HCT116 (cell line): ENCODE measurements at regions not wholly inside any gene's neighbourhood (a gene's known extent, or its start where the extent isn't known, plus 50 kb on each side); places are given as distances from the start of the nearest gene placed in this dataset.

Experiments
- EZH2phosphoT487 ChIP-seq: fragments of 200-600 bp; IDR thresholded peaks from 2 replicates; pipeline ENCODE4 v1.6.1; 2018; ENCODE audit warnings: antibody characterized with exemption, borderline replicate concordance
- JUND ChIP-seq: IDR thresholded peaks from 2 replicates; pipeline ENCODE4 v1.6.1; 2012
- POLR2A ChIP-seq: IDR thresholded peaks from 2 replicates; pipeline ENCODE4 v1.7.0; 2011; ENCODE audit warnings: borderline replicate concordance; ENCODE audit not compliant: insufficient read depth, insufficient read length; ENCODE audit errors: extremely low read depth
- POLR2AphosphoS5 ChIP-seq: IDR thresholded peaks from 2 replicates; pipeline ENCODE4 v1.6.1; 2011; ENCODE audit warnings: mild to moderate bottlenecking, low read depth, low read length, moderate library complexity
- RAD21 ChIP-seq: IDR thresholded peaks from 2 replicates; pipeline ENCODE4 v1.6.1; 2012; ENCODE audit warnings: low read depth, mild to moderate bottlenecking
- SIN3A ChIP-seq: IDR thresholded peaks from 2 replicates; pipeline ENCODE4 v1.6.1; 2012; ENCODE audit warnings: low read depth
- TF ChIP-seq, protein P1 (sequence below): IDR thresholded peaks from 2 replicates; pipeline ENCODE4 v1.6.1; 2012
- TF ChIP-seq, protein P2 (sequence below), 3 experiments: fragments of 200-600 bp in 1 of 3; sonication (generic) in 1 of 3; IDR thresholded peaks in 2 of 3; conservative IDR thresholded peaks in 1 of 3; 2 replicates each; pipeline ENCODE4 v1.5.1; 2012 to 2017; ENCODE audit warnings: low read depth in 2 of 3, low read length in 2 of 3, antibody characterized with exemption in 1 of 3, borderline replicate concordance in 1 of 3, control low read depth in 1 of 3, mild to moderate bottlenecking in 1 of 3, mixed read lengths in 1 of 3, mixed run types in 1 of 3, moderate library complexity in 1 of 3; ENCODE audit not compliant: insufficient read depth in 1 of 3

DNA sequence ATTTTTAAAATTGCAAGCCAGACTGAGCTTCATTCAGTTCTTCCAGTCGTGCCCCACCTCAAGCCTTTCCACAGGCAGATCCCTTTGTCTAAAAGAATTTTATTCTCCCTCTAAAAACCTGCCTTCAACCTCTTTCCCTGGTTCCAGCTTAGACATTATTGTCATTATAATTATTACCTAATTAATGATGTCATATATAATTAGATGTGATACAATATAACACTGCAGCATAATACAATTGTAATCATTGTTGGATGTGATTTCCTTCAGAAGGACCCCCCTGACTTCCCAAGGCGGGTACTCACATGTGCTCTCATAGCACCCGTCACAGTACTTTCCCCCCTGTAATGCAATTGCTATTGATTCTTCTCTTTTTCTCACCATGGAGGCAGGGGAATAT lies 88.6 kb downstream of the GPAM start:
- TF ChIP-seq POLR2AphosphoS5 (no peak), EZH2phosphoT487 (no peak), RAD21 (no peak), POLR2A (no peak), JUND (no peak), SIN3A (no peak)
- TF ChIP-seq, protein P1, sequence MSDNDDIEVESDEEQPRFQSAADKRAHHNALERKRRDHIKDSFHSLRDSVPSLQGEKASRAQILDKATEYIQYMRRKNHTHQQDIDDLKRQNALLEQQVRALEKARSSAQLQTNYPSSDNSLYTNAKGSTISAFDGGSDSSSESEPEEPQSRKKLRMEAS: no peak
- TF ChIP-seq, protein P2, sequence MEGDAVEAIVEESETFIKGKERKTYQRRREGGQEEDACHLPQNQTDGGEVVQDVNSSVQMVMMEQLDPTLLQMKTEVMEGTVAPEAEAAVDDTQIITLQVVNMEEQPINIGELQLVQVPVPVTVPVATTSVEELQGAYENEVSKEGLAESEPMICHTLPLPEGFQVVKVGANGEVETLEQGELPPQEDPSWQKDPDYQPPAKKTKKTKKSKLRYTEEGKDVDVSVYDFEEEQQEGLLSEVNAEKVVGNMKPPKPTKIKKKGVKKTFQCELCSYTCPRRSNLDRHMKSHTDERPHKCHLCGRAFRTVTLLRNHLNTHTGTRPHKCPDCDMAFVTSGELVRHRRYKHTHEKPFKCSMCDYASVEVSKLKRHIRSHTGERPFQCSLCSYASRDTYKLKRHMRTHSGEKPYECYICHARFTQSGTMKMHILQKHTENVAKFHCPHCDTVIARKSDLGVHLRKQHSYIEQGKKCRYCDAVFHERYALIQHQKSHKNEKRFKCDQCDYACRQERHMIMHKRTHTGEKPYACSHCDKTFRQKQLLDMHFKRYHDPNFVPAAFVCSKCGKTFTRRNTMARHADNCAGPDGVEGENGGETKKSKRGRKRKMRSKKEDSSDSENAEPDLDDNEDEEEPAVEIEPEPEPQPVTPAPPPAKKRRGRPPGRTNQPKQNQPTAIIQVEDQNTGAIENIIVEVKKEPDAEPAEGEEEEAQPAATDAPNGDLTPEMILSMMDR (IDR thresholded peaks at IDR 0.05 in 2 of 3, conservative IDR thresholded peaks at IDR 0.05 in 1 of 3; ENCODE audit: borderline replicate concordance in 1 of 3, insufficient read depth in 1 of 3, low read depth in 2 of 3, low read length in 2 of 3): no peak
